ENCODE measurements at regions not wholly inside any gene's neighbourhood (a gene's known extent, or its start where the extent isn't known, plus 50 kb on each side); places are given as distances from the start of the nearest gene placed in this dataset.

DNA sequence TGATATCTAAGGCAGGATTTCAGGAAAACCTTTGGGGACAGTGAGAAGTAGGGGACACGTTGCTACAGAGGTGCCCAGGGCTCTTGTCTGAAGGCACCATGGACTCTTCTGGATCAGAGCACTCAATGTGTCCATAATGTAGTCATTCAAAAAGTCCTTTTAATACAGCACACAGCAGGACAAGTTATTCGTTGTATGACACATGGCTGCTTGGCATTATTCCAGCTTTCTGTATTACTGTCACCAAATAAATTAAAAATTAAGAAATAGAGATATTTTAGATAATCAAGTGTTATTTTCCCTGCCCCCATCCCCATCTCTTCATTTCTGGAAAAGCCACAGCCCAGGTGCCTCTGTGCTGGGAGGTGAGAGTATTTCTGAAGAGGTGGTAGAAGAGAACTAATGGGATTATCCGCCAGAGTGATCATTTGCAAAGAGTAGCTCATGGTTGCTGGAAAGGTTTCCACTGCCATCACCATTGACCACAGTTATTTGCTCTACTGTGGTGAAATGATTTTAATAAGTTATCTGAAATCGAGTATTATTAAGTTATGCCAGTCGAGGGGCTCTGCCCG, 83.0 kb downstream of the CXCL12 start:
- no peak for DNase-seq (ENCODE audit: low read depth in 2 of 3, low spot score in 1 of 3)

DNA sequence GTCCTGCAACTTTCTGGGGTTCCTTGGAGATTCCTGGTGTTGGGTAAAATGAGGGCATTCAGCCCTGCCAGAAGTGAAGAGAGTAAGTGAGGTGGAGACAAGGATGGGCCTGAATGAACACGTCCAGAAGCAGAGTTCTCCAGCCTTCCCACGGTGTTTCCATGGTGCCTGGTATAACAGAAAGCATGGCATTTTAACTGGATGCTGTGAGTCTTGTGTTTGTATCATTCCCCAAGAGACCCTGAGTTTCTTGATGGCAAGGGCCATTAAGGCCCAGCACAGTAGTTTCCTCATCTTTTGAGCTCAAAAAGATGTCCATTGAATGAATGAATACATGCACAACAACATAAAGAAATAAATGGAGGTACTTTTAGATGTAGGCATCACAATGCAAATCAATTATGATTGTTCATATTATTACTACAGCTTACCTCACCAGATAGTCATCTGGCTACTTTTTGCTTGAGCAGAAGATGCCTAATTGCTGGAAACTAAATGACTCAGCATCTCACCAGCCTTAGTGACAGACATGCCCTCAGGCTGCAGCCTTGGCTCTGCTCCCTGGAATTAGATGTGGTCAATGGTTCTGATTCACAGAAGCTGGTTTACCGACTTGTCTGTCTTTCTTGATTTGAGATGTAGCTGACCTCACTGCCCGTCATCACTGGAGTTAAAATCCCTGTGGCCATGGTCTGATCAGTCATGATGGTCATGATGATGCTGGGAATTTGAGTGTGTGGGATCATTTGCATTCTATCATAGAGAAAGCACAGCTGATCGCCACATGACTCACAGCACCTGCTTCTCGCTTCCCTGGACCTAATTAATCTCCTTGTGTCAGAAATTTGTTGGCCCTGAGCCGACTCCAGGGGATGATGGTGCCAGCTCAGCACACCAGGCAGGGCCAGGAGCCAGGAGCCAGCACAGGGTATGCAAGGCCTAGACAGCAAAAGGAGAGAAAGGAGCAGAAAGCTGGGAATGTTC, 83.9 kb downstream of the CXCL12 start:
- peak in 1 of 3 donors; percentile 13 for DNase-seq (ENCODE audit: low read depth in 2 of 3, low spot score in 1 of 3)

DNA sequence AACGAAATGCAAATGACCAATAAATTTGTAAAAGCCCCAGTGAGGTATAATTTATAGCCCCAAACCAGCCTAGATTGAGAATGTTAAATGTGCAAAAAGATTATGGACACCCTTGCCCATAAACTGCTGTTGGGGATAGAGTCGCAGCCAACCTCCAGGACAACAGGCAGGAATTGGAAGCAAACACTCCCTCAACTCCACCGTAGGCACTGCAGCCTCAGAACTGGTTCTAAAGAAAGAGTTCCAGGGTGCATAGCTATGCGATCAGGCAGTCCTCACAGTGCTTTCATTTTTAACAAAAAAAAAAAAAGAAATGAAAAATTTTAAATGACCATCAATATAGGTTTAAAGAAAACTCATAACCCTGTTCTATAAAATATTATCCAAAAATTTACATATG, 86.2 kb downstream of the CXCL12 start:
- no peak for DNase-seq (ENCODE audit: low read depth in 2 of 3, low spot score in 1 of 3)

DNA sequence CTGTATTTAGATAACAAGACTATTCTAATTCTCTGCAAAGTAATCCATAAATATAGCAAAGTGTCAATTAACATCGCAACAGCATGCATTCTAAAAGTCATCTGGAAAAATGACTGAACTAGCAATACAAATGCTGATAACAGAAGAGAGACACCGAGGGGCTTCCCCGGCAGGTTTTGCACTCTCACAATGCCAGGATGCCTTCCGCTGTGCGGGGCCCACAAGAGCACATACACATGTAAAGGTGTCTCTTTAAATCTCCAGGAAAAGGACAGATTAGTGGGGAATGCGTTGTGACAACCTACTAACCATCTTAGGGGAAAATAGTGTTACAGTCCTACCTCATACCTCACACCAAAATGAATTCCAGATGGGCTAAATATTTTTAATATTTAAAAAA, 86.9 kb downstream of the CXCL12 start:
- DNase-seq (ENCODE audit: low read depth in 2 of 3, low spot score in 1 of 3): no peak

DNA sequence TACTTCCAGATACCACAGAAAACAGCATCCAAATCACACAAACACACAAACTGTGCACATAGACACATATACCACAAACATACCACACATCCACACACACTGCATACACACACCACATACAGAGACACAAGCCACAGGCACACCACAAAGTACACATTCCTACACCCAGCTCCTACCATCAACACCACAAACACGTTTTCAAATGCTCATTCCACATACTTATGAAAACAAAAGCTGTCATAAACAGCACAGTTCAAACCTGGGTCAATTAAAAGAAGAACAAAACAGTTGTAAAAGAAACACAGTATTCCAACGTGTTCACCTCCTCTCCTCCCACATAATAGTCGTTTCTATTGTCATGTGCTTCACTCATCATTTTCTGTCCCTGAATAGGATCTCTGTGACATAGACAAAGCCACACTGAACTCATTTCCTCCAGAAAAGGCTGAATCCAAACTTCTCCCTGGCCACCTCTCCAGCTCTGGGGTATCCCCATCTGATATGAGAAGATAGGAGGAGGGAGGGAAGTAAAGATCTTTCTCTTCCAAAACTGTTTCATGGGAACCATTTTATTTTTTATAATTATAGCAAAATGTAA, 89.2 kb downstream of the CXCL12 start:
- no peak for DNase-seq (ENCODE audit: low read depth in 2 of 3, low spot score in 1 of 3)

DNA sequence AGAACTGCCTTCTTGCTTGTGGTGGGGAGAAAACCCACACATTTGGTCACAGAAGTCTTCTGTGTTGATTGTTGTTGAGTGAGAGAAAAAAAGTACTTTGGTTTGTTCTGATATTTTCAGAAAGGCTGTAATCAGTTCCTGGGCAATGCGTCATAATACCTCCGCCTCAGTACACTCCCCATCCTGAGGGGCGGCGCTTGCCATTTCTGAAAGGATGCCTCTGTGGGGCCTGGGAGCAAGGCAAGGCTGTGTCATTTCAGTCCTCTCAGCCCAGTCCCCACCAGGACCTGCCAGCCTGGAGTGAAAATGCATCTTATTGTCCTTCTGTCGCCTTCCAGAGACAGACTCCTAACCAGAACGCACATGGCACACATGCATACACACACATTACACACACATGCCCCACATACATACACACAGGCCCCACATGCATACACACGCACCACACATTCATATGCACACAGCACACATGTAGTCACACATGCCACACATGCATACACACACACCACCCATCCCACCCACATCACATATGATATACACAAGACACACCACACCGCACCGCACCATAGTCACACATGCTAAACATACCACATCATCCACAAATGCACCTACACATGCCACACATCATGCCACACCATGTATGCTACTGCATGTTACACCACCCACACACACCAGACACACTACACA, 90.0 kb downstream of the CXCL12 start:
- DNase-seq (ENCODE audit: low read depth in 2 of 3, low spot score in 1 of 3): no peak

DNA sequence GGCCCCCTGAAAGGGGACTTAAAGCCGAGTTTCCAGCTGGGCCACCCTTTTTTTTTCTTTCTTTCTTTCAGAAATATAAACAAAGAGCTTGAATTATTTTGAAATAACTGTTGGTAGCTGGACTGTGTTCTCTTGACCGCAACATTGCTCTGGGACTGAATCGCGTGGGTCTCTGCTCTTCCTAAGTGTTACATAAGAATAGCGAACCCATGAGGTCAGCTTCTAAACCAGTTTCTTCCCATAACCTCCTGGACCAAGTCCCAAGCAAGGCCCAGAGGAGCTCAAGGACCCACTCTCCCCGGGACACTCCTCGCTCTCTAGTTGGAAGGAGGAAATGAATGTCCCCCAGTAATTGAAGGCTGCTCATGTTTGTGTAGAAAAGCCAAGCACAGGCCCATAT, 91.1 kb downstream of the CXCL12 start:
- no peak for DNase-seq (ENCODE audit: low read depth in 2 of 3, low spot score in 1 of 3)

DNA sequence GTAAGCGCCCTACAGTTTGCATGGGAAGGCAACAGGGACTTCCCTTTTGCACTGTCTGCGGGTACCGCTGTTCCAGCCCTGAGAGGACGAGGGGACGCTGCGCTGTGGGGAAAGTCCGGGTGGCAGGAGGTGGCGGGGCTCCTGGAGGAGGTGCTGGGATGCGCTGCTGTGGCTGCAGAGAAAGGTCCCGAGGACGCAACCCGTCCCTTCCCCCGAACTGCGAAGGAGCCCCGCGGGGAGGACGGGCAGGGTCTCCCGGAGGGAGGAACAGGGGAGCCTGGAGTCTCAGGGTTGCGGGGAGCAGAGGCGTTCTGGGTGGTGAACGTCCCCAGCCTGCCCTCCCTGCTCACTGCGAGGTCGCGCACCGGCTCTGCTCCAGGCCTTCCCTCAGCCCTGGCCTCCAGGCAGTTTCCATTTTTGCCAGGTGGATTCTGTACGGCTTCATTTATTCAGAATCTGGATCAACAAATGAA, 91.6 kb downstream of the CXCL12 start:
- DNase-seq (ENCODE audit: low read depth in 2 of 3, low spot score in 1 of 3): no peak

DNA sequence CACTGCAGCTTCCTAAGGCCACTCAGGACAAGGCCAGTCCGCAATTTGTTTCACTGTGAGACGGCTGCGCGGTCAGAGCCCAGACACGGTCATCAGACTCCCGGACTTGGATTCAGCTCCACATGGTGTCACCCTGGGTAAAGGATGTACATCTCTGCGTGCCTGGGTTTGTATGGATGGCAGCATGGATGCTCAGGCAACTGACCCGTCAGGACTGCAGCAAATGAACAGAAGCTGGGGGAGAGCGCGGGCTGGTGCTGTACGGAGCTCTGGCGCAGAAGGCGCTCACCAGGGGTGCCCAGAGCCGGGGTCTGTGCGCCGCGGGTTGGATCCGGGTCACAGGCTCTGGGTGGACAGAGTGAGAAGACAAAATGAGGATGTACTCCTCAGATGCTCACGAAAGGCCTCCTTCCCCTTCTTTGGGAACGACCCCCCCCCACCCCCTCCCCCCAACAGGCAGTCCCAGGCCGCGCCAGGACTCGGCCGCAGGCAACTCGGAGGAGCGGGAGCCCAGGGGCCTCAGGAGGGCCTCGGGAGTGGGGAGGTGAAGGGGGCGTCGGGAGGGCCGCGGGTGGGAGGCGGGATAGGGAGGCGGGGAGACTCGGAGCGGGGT, 92.4 kb downstream of the CXCL12 start:
- no peak for DNase-seq (ENCODE audit: low read depth in 2 of 3, low spot score in 1 of 3)

DNA sequence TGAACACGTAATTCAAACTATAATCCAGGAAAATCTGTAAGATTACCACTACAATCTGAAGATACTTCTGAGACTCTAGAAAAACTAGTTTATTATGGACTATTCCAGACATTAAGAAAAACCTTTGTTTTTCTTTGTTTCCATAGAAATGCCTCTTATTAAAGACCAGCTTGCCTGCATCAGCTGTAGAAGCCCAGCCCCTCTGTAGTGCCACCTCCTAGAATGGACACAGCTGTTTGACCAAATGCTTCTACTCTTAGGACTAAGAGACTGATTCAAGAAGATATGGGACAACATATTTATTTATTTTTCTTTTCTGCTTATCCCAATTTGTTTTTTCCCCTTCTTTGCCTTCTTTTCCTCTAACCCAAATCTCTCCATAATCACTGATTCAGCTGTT, 93.8 kb downstream of the CXCL12 start:
- no peak for DNase-seq (ENCODE audit: low read depth in 2 of 3, low spot score in 1 of 3)

DNA sequence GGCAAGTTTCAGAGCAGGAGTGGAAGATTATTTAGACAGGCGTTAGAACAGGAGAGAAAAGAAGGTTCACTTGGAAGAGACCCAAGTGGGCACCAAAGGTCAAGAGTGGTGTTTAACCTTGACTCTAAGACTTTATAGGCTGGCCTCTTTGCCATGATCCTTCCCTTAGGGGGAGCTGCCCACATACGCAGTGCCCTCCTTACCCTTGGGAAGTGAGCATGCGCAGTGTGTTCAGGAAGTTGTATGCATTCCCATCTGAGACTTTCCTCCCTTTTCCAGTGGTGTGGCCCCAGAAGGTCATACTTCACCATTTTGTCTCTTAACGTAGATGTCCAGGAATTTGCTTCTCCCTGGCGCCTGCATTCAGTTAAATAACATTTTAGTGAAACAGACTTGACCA, 95.8 kb downstream of the CXCL12 start:
- DNase-seq (ENCODE audit: low read depth in 2 of 3, low spot score in 1 of 3): no peak

DNA sequence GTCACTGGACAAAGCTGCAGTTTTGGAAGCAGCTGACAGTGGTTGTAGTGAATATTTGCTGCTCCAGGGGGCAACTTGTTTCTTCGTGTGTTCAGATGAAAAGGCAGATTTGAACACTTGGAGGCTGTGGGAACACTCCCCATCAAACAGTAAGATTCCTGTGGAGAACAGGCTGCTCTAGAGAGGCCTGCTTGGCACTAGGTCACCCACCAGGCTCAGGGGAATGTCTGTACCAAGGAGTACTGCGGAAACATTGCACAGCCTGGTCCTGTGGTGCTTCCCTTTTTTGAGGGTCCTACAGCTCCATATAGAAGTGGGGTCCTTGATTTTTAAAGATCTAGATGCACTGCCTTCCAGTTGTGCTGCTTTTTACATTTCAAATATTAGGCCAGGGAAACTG, 97.5 kb downstream of the CXCL12 start:
- DNase-seq (ENCODE audit: low read depth in 2 of 3, low spot score in 1 of 3): no peak

DNA sequence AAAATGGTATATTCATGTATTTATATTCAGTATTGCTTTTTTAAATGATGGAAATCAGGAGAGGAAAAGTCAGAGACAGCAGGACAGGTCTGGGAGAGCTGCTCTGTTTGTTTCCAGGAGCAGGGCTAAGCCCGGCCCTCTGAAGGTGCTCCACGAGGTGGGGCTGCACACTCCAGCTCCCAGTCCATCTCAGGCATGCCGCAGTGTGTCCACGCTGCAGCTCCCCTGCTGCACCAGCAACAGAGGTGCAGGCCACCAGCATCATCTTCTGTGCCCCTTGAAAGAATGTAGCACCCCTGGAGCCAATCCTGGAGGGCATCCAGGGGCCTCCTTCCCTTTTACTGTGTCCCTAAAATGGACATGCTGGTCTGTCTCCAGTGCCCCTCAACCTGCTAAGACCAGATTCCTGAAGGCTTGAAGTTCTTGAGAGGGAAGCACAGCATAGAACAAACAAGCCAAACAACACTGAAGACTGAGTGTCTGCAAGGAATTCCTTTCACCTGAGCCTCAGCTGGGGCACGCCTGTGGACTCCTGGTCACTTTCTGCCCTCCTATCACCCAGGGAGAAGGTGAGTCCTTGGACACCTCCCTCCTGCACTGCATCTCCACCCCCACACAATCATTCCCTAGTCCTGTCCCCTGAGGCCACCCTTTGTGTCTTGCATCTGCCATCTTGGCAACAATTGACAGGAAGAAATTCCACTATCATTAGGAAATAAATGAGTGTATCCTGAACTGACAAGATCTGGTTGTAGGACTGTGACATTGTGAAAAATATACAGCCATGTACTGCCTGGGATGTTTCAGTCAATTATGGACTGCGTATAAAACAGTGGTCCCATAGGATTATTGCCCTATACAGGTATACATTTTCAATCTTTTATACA, 100.5 kb downstream of the CXCL12 start:
- DNase-seq (ENCODE audit: low read depth in 2 of 3, low spot score in 1 of 3): no peak

DNA sequence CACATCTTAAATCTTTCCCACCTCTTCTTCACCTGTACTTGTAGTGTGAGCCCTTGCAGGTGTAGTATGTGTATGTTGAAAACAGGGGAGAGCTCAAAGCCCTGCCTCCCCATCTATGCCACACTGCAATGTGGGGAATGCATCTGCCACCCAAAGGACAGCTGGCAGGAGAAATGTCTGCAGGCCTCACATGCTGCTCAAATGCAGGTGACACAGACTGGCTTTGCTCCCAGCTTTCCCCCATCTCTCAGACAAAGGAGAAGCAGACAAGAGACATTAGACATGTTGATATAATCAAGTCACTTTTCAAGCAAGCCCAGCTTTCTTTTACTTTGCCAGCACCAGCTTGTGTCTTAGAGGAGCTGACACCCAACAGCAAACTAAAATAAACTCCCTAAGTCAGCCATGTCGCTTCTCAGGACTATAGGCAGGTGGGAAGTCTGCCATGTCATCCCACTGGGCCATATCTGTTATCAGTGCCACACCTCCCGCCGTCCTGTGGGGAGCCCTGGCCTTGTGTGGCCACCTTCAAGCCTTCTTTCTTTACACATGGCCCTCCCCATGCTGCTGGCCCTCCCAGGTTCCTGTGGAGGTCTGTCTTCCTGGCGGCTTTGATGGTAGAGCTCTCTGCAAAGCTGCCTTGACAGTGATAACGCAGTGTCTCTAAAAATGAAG, 102.1 kb downstream of the CXCL12 start:
- DNase-seq (ENCODE audit: low read depth in 2 of 3, low spot score in 1 of 3): no peak

DNA sequence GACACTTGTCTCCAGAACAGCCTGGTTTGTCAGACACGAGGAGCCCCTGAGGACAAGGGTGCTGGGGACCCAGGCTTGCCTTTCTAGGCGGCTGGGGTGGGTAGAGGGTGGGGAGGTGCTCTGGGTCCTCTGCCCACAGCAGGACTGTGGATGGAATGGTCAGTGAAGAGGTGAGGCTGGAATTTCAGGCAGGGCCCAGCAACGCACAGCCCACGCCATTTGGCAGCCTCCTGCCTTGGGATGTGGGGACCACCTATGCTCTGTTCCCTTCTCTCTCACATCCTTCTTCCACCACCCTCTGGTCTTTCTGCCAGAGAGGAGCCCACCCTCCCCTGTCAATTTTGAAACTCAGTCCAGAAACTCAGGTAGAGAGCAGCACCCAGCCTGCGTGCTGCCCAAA, 103.2 kb downstream of the CXCL12 start:
- no peak for DNase-seq (ENCODE audit: low read depth in 2 of 3, low spot score in 1 of 3)

DNA sequence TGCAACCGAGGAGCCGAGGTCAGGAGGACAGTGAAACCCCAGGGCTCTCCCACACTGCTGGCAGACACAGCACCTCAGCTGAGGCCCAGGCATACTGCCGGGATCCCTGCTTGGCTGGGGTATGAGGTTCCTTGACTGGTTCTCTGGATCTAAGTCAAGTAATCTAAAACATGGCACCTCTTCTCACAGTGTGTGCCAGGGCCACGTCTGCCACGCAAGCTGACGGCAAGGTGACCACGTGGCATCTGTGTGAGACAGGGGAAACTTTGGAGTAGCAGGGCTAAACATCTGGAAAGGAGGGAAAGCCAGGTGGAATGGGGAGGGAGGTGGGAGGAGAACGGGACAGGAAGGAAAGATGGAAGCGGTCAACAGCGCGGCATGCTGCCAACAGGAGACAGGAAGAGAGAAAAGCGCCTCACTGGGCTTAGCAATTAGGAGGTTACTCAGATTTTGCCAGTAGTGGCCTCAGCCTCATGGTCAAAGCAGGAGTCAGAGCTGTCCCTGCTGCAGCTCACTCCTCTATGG, 103.7 kb downstream of the CXCL12 start:
- no peak for DNase-seq (ENCODE audit: low read depth in 2 of 3, low spot score in 1 of 3)

DNA sequence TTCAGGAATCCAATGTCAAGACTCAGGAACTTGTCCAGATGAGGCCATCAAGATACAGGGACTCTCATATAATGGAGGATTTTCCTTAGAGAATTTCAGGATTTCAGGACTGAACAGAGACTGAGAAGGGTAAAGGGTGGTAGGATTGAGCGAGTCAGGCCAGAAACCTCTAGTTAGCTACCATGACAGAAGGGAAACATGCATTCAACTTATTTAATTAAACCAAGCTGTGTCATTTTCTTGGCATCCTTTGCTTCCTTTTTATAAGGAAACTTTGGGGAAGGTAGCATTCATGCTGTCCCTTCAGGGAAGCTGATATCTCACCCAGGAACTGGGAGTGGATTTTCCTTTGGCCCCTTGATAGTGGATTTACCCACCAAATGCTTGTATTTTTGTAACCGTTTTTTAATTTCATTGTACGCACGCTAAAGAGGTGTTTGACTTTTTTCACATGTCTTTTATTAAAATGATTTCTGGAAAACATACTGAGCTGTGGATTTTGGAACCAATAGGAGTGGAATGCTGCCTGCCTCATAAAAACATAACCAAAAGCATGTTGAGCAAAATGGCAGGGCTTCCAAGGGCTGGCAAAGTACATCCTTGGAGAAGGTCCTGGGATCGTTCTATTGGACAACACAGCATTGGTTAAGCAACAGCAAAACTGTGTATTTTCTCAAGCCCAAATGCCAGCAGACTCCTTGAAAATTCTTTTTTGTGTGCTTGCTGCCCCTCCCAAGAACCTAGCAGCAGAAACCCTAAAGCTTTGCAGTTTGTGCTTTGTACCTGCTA, 104.5 kb downstream of the CXCL12 start:
- no peak for DNase-seq (ENCODE audit: low read depth in 2 of 3, low spot score in 1 of 3)

DNA sequence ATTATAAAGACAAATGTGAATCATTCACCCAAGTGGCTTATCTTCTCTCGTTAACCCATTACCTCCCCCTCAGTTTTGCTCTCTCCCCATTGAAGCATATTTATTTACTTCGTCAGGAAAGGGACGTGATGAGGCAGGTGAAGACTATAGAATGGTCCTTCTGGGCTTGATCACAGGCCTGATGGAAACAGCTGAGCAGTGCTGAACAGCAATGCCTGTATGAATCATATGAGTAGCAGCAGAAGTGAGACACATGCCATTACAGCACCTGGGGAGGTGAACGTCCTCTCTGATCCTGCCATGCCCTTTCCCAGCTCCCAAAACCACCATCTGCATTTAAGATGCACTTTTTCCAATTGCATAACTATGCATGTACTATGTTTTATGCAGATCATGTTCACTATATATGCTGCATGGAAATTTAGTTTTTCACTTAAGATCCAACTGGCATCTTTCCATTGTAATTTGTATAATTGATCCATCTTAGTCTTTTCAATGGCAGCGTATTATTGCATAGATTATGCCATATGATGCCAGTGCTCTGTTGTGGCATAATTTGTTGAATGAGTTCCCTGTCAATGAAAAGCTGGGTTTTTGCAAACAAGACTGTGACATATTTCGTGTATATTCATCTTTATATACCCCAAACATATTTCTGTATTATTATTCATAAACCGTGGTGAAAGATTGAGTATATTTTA, 105.3 kb downstream of the CXCL12 start:
- no peak for DNase-seq (ENCODE audit: low read depth in 2 of 3, low spot score in 1 of 3)

All from stimulated activated CD4-positive, alpha-beta T cell treated with anti-CD3 and anti-CD28 coated beads, Interleukin-12 subunit alpha, Interleukin-12 subunit beta, amount 100 ng/mL, for 48 hours (primary cell).